ENCODE measurements at regions not wholly inside any gene's neighbourhood (a gene's known extent, or its start where the extent isn't known, plus 50 kb on each side); places are given as distances from the start of the nearest gene placed in this dataset.

DNA sequence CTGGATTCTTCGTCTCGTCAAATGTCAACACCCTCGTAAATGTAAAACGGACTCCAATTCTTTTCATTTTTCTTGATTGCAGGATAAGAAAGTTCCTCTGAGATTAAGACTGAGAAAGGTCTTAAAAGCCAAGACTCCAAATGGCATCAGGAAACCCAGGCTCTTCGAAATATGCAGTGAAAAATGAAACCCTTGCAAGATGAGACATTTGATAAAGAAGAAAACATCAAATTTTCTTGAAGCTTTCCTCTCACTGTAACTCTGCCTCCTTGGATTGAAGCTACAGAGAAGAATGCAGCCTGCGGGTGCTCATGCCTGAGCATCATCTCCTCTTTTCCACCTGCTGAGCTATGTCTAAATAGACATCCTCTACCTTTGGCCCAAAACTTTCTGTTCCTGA, 342.4 kb upstream of the THBS1 start:
- no peak for DNase-seq
- no peak for TF ChIP-seq POLR2A (IDR thresholded peaks at IDR 0.05)
- no peak for TF ChIP-seq CTCF (IDR thresholded peaks at IDR 0.05)
- Histone ChIP-seq H3K9me3 (no peaks in the 10 kb centered on the region), H3K36me3 (no peaks in the 10 kb centered on the region), H3K27ac (no peak overlapping the region), H3K4me3 (no peak overlapping the region), H3K27me3 (no peaks in the 10 kb centered on the region), H3K4me1 (no peaks in the 10 kb centered on the region)

GRCh38 chr15:39239562-39239961, 341.3 kb upstream of the THBS1 start:
- TF ChIP-seq POLR2A (IDR thresholded peaks at IDR 0.05) (no peak), CTCF (IDR thresholded peaks at IDR 0.05) (no peak)
- no peak overlapping the region for H3K4me3 ChIP-seq
- no peaks in the 10 kb centered on the region for H3K4me1 ChIP-seq
- no peaks in the 10 kb centered on the region for H3K27me3 ChIP-seq
- H3K9me3 ChIP-seq: no peaks in the 10 kb centered on the region
- no peak overlapping the region for H3K27ac ChIP-seq
- H3K36me3 ChIP-seq: no peaks in the 10 kb centered on the region
- no peak for DNase-seq

DNA sequence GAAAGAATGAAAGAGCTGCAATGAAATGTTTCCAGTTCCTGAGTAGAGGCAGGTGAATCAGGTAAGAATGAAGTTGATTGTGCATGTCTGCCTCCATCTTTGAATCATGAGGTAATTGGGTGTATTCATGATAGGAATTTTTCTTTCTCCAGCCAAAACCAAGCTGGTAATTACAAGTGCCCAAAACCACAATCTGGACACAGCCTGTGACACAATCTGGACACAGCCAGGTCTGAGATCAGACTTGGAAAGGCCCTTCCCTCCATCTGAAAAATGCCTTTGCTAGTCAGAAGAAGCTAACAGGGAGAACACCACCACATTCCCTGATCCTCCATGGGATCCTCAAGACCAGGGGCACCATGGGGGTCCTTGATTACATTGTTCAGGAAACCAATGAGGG, 338.5 kb upstream of the THBS1 start:
- Histone ChIP-seq H3K4me3 (no peak overlapping the region), H3K36me3 (no peaks in the 10 kb centered on the region), H3K9me3 (no peaks in the 10 kb centered on the region), H3K27ac (no peak overlapping the region), H3K27me3 (no peaks in the 10 kb centered on the region), H3K4me1 (no peaks in the 10 kb centered on the region)
- DNase-seq: no peak
- TF ChIP-seq POLR2A (IDR thresholded peaks at IDR 0.05): no peak
- TF ChIP-seq CTCF (IDR thresholded peaks at IDR 0.05): no peak

DNA sequence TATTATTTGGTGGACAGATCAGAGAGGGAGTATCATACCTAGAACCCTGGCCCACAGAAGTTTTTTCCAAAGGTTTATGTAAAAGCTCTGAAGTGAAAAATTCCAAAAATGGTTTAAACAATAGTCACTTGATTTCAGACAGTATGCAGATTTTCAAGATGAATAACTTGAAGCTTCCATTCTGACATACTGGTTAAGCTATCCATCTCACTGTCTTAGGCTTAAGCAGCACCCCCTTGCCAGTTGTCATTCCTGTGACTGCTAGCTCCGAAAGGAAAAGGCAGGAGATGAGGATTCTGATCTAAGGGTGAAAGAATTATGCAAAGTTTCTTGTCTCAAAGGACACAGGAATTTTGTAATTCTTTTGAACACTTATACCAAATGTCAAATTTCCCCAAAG, 337.5 kb upstream of the THBS1 start:
- TF ChIP-seq POLR2A (IDR thresholded peaks at IDR 0.05) (no peak), CTCF (IDR thresholded peaks at IDR 0.05) (no peak)
- H3K4me3 ChIP-seq: no peak overlapping the region
- no peak for DNase-seq

GRCh38 chr15:39244776-39245175, 336.1 kb upstream of the THBS1 start:
- no peak overlapping the region for H3K4me3 ChIP-seq
- no peak for DNase-seq
- no peaks in the 10 kb centered on the region for H3K27me3 ChIP-seq
- no peaks in the 10 kb centered on the region for H3K9me3 ChIP-seq
- H3K4me1 ChIP-seq: no peaks in the 10 kb centered on the region
- H3K27ac ChIP-seq: no peak overlapping the region
- TF ChIP-seq CTCF (IDR thresholded peaks at IDR 0.05) (no peak), POLR2A (IDR thresholded peaks at IDR 0.05) (no peak)
- no peaks in the 10 kb centered on the region for H3K36me3 ChIP-seq

More for the DNA sequence above, 337.5 kb upstream of the THBS1 start:
- Histone ChIP-seq H3K27me3 (no peaks in the 10 kb centered on the region), H3K9me3 (no peaks in the 10 kb centered on the region), H3K36me3 (no peaks in the 10 kb centered on the region), H3K4me1 (no peaks in the 10 kb centered on the region), H3K27ac (no peak overlapping the region)

DNA sequence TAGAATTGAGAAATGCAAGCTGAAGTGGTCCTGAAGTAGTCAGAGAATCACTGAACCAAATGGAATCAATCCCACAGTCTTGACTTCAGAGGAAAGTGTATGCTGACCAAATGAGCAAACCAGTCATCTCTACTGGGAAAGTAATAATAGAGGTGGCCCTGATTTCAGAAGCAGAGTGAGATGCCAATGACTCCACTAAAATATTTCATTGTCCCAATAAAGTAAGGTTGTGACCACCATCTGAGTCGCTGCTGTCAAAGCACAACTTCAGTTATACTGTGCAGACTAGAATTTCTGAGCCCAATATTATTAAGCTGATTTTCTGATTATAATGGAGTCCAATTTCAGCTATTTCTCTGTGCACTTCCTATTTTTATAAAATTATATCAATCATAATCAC, 334.4 kb upstream of the THBS1 start:
- TF ChIP-seq CTCF (IDR thresholded peaks at IDR 0.05) (no peak), POLR2A (IDR thresholded peaks at IDR 0.05) (no peak)
- H3K36me3 ChIP-seq: no peaks in the 10 kb centered on the region
- H3K27me3 ChIP-seq: no peaks in the 10 kb centered on the region
- H3K4me3 ChIP-seq: no peak overlapping the region
- no peak for DNase-seq
- no peaks in the 10 kb centered on the region for H3K9me3 ChIP-seq
- no peak overlapping the region for H3K27ac ChIP-seq
- no peaks in the 10 kb centered on the region for H3K4me1 ChIP-seq
